ENCODE measurements at regions not wholly inside any gene's neighbourhood (a gene's known extent, or its start where the extent isn't known, plus 50 kb on each side); places are given as distances from the start of the nearest gene placed in this dataset.

DNA sequence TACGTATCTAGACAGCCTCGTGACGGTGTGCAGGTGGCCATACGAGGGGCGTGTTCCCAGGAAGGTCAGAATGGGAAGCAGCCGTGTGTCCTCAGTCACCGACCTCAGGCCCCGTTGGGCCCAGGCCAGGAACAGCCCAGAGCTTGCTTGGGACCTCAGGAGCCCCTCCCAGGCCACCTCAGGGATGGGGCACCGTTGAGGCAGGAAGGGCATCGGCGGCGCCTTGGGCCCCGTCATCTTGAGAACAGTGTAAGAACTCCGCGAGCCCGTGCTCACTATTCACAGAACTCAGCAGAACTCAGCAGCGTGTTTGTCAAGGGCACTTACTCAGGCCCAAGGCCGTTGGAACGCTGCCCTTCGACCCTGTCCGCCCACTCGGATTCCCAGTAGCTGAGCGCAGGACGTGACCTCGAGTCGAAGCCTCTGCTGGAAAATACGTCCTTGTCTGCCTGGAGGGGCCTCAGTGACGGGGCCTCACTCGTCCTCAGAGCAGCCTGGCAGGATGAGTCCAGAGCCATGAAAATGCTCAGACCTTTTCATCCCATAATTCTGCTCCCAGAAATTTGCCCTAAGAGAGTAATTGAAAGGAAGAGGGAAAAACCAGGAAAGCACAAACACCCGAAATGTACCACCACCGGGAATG is 1134.8 kb downstream of the BRD1 start:
- Histone ChIP-seq H3K4me3 (no peak overlapping the region), H3K4me1 (no peaks in the 10 kb centered on the region), H3K36me3 (no peaks in the 10 kb centered on the region), H3K27me3 (no peaks in the 10 kb centered on the region), H3K9me3 (no peaks in the 10 kb centered on the region), H3K27ac (no peak overlapping the region)
- no peak for DNase-seq
- 76 to 80% methylated on average over 4 to 17 of the region's 31 CpGs for WGBS, 2 donors
- intact Hi-C loops (cut with DNase I): no loop called here
- no peak for TF ChIP-seq POLR2A (IDR thresholded peaks at IDR 0.05)
- TF ChIP-seq, protein P1, sequence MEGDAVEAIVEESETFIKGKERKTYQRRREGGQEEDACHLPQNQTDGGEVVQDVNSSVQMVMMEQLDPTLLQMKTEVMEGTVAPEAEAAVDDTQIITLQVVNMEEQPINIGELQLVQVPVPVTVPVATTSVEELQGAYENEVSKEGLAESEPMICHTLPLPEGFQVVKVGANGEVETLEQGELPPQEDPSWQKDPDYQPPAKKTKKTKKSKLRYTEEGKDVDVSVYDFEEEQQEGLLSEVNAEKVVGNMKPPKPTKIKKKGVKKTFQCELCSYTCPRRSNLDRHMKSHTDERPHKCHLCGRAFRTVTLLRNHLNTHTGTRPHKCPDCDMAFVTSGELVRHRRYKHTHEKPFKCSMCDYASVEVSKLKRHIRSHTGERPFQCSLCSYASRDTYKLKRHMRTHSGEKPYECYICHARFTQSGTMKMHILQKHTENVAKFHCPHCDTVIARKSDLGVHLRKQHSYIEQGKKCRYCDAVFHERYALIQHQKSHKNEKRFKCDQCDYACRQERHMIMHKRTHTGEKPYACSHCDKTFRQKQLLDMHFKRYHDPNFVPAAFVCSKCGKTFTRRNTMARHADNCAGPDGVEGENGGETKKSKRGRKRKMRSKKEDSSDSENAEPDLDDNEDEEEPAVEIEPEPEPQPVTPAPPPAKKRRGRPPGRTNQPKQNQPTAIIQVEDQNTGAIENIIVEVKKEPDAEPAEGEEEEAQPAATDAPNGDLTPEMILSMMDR (IDR thresholded peaks at IDR 0.05): no peak

DNA sequence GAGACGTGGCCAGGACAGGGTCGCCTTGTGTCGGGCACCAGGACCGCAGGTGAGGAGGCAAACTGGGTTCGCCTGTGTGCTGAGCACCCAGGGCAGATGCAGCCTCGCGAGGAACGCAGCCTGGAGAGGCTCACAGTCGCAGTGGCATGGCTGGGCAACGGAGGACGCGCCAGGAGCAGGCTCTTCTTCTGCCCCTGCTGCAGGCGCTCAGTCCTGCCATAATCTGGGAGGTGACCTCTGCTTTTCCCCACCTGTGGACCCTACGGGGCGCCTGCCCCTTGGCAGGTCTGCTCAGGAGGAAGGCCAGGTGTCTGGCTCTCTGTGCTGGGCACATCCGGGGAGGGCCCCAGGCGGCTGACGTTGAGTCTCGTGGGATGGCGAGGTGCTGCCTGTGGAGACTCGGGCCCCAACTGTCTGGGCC is 1136.2 kb downstream of the BRD1 start:
- Histone ChIP-seq H3K36me3 (no peaks in the 10 kb centered on the region), H3K27me3 (no peaks in the 10 kb centered on the region), H3K4me3 (no peak overlapping the region), H3K9me3 (no peaks in the 10 kb centered on the region), H3K27ac (no peak overlapping the region), H3K4me1 (no peaks in the 10 kb centered on the region)
- no peak for TF ChIP-seq POLR2A (IDR thresholded peaks at IDR 0.05)
- TF ChIP-seq, protein P1 (IDR thresholded peaks at IDR 0.05): no peak
- DNase-seq: no peak
- intact Hi-C loops (cut with DNase I): no loop called here
- 84% methylated on average over 6 of the region's 21 CpGs; no CpG with 5 or more reads in 1 of the 2 donors for WGBS, 2 donors

DNA sequence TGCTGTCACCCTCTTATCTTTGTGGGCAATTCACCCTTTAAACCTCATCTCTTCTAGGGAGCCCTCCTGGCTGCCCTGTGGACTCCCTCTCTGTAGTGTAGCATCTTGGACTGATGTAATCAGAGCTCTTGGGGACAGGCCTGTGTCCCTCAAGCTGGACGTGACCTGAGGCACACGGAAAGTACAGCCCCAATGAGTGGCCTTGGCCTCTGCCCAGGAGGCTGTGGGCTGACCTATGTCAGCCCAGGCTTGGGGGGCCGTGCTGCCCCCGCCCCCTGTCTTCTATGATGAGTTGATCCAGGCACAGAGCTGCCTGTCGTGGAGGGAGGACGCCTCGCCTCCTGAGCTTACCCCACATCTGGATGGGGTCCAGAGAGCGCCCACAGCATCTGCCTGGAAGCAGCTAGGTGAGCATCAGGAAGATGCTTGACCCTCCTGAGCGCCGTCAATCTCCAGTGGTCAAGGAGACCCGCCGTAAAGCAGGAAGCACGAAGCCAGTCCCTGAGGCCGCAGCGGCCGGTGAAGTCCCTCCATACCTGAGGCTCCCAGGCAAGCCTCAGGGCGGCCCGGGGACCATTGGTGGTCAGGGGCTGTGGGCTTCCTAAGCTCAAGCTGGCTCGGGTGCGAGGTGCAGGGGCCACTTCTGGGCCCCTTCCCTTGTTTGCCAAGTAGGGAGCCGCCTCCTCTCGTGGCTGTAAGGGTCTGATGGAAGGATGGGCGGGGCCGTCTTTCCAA is 1136.9 kb downstream of the BRD1 start:
- 50% methylated on average over 6 of the region's 24 CpGs; no CpG with 5 or more reads in 1 of the 2 donors for WGBS, 2 donors
- intact Hi-C loops (cut with DNase I): no loop called here

DNA sequence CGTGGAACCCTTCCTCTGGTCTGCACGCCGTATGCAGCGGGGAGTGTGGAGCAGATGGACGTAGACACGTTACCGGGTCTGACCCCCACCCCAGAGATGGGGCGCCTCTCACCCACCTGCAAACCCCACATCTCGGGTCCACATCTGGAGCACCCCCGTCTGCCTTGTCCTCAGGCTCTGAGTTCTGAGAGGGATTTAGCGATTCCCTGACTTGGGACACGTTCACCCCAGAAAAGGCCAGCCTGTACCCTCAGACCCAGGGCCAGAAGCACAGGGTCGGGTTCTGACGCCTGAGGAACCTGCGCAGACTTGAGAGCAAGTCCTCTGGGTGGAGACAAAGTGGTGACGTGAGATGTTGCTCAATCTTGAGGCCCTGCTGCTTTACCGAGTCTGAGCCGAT is 1138.5 kb downstream of the BRD1 start:
- 78 to 100% methylated on average over 1 to 15 of the region's 18 CpGs for WGBS, 2 donors
- Histone ChIP-seq H3K36me3 (no peaks in the 10 kb centered on the region), H3K4me3 (no peak overlapping the region), H3K4me1 (no peaks in the 10 kb centered on the region), H3K27ac (no peak overlapping the region), H3K9me3 (no peaks in the 10 kb centered on the region), H3K27me3 (no peaks in the 10 kb centered on the region)
- TF ChIP-seq, protein P1 (IDR thresholded peaks at IDR 0.05): no peak
- TF ChIP-seq POLR2A (IDR thresholded peaks at IDR 0.05): no peak
- DNase-seq: no peak
- intact Hi-C loops (cut with DNase I): no loop called here

More for the DNA sequence above, 1136.9 kb downstream of the BRD1 start:
- Histone ChIP-seq H3K36me3 (no peaks in the 10 kb centered on the region), H3K27ac (no peak overlapping the region), H3K9me3 (no peaks in the 10 kb centered on the region), H3K4me3 (no peak overlapping the region), H3K4me1 (no peaks in the 10 kb centered on the region), H3K27me3 (no peaks in the 10 kb centered on the region)
- DNase-seq: no peak
- TF ChIP-seq, protein P1 (IDR thresholded peaks at IDR 0.05): no peak
- TF ChIP-seq POLR2A (IDR thresholded peaks at IDR 0.05): no peak

DNA sequence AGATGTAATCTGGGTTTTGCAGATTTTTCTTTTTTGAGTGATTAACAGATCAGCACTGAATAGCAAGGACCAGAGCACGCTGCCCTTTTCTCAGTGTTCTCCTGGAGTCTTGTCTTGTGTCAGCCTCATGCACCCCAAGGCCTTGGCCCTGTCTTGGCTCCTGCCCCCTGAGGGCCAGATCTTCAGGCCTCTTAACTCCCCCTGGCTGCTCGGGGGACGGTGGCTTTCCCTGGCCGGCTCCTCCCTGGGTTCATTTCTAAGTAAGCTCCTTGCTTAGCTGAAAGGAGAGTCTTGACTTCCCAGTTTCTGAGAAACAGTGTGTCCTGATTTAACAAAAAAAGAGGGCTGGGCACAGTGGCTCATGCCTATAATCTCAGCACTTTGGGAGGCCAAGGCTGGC is 1139.3 kb downstream of the BRD1 start:
- TF ChIP-seq POLR2A (IDR thresholded peaks at IDR 0.05): no peak
- TF ChIP-seq, protein P1 (IDR thresholded peaks at IDR 0.05): no peak

More for the DNA sequence above, 1139.3 kb downstream of the BRD1 start:
- no peaks in the 10 kb centered on the region for H3K9me3 ChIP-seq
- WGBS, 2 donors: 67 to 78% methylated on average over 2 to 4 of the region's 4 CpGs
- no peaks in the 10 kb centered on the region for H3K4me1 ChIP-seq
- DNase-seq: no peak
- H3K4me3 ChIP-seq: no peak overlapping the region
- no peaks in the 10 kb centered on the region for H3K36me3 ChIP-seq
- intact Hi-C loops (cut with DNase I): no loop called here
- H3K27me3 ChIP-seq: no peaks in the 10 kb centered on the region
- no peak overlapping the region for H3K27ac ChIP-seq

All from esophagus squamous epithelium (tissue), 5 donors.